ENCODE measurements at regions not wholly inside any gene's neighbourhood (a gene's known extent, or its start where the extent isn't known, plus 50 kb on each side); places are given as distances from the start of the nearest gene placed in this dataset.

GRCh38 chr1:3981261-3981660 lies 81.2 kb upstream of the C1orf174 start:
- Histone ChIP-seq H3K4me3 (ENCODE audit: insufficient read depth, low read length) (no peak overlapping the region), H3K4me2 (ENCODE audit: insufficient read depth, low read length) (no peak overlapping the region), H3K9me3 (ENCODE audit: low read depth, low read length) (no peaks in the 10 kb centered on the region), H4K20me1 (ENCODE audit: insufficient read depth, low read length) (no peaks in the 10 kb centered on the region), H3K27me3 (ENCODE audit: insufficient read depth, low read length) (no peaks in the 10 kb centered on the region), H3K4me1 (ENCODE audit: insufficient read depth, low read length) (no peaks in the 10 kb centered on the region), H2AFZ (ENCODE audit: low read length) (no peak overlapping the region), H3K27ac (ENCODE audit: low read depth, low read length) (no peak overlapping the region), H3K36me3 (ENCODE audit: insufficient read depth, low read length) (no peaks in the 10 kb centered on the region), H3K79me2 (ENCODE audit: insufficient read depth, low read length) (no peaks in the 10 kb centered on the region)
- no peak for TF ChIP-seq CTCF (IDR thresholded peaks at IDR 0.05; ENCODE audit: extremely low read depth, low read depth, low read length)
- no peak for DNase-seq (ENCODE audit: insufficient read length, low spot score, missing footprints)

- Histone ChIP-seq H3K79me2 (ENCODE audit: insufficient read depth, low read length) (no peaks in the 10 kb centered on the region), H3K4me2 (ENCODE audit: insufficient read depth, low read length) (no peak overlapping the region), H3K27ac (ENCODE audit: low read depth, low read length) (no peak overlapping the region), H3K9me3 (ENCODE audit: low read depth, low read length) (no peaks in the 10 kb centered on the region), H3K27me3 (ENCODE audit: insufficient read depth, low read length) (no peaks in the 10 kb centered on the region), H3K4me3 (ENCODE audit: insufficient read depth, low read length) (no peak overlapping the region), H3K4me1 (ENCODE audit: insufficient read depth, low read length) (no peaks in the 10 kb centered on the region), H4K20me1 (ENCODE audit: insufficient read depth, low read length) (no peaks in the 10 kb centered on the region), H3K36me3 (ENCODE audit: insufficient read depth, low read length) (no peaks in the 10 kb centered on the region), H2AFZ (ENCODE audit: low read length) (no peak overlapping the region)
- no peak for TF ChIP-seq CTCF (IDR thresholded peaks at IDR 0.05; ENCODE audit: extremely low read depth, low read depth, low read length)
- no peak for DNase-seq (ENCODE audit: insufficient read length, low spot score, missing footprints)
Measured at GRCh38 chr1:3981746-3982505, 81.9 kb upstream of the C1orf174 start.

DNA sequence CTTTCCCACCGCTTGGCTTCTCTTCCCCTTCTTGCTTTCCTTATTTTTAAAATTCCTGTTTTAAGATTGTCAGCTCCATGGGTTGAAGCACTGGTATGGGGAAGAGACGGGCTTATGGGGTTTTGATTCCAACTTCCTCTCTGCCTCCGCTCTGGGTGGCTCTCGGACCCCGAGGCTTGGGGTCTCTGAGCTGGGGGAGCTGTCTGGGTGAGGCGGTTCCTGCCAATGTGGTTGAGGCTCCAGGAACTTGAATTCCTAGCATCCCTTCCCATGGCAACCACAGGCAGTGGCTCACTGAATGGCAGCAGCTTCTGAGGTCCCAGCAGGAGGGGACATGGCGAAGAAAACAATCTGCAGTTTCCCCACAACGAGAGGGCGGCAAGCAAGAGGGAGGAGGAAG lies 83.1 kb upstream of the C1orf174 start:
- no peaks in the 10 kb centered on the region for H4K20me1 ChIP-seq (ENCODE audit: insufficient read depth, low read length)
- H3K27ac ChIP-seq (ENCODE audit: low read depth, low read length), result no peak overlapping the region
- no peaks in the 10 kb centered on the region for H3K4me1 ChIP-seq (ENCODE audit: insufficient read depth, low read length)
- no peaks in the 10 kb centered on the region for H3K36me3 ChIP-seq (ENCODE audit: insufficient read depth, low read length)
- no peak overlapping the region for H3K4me3 ChIP-seq (ENCODE audit: insufficient read depth, low read length)
- H3K9me3 ChIP-seq (ENCODE audit: low read depth, low read length), result no peaks in the 10 kb centered on the region
- DNase-seq (ENCODE audit: insufficient read length, low spot score, missing footprints), result no peak
- H2AFZ ChIP-seq (ENCODE audit: low read length), result no peak overlapping the region
- TF ChIP-seq CTCF (IDR thresholded peaks at IDR 0.05; ENCODE audit: extremely low read depth, low read depth, low read length), result no peak
- H3K79me2 ChIP-seq (ENCODE audit: insufficient read depth, low read length), result no peaks in the 10 kb centered on the region
- no peak overlapping the region for H3K4me2 ChIP-seq (ENCODE audit: insufficient read depth, low read length)
- H3K27me3 ChIP-seq (ENCODE audit: insufficient read depth, low read length), result no peaks in the 10 kb centered on the region

GRCh38 chr1:3984586-3984985 lies 84.5 kb upstream of the C1orf174 start:
- TF ChIP-seq CTCF (IDR thresholded peaks at IDR 0.05; ENCODE audit: extremely low read depth, low read depth, low read length), result no peak

More at GRCh38 chr1:3984586-3984985, 84.5 kb upstream of the C1orf174 start:
- Histone ChIP-seq H3K4me3 (ENCODE audit: insufficient read depth, low read length) (no peak overlapping the region), H3K4me2 (ENCODE audit: insufficient read depth, low read length) (no peak overlapping the region), H3K27ac (ENCODE audit: low read depth, low read length) (no peak overlapping the region), H3K9me3 (ENCODE audit: low read depth, low read length) (no peaks in the 10 kb centered on the region), H2AFZ (ENCODE audit: low read length) (no peak overlapping the region), H3K36me3 (ENCODE audit: insufficient read depth, low read length) (no peaks in the 10 kb centered on the region), H3K4me1 (ENCODE audit: insufficient read depth, low read length) (no peaks in the 10 kb centered on the region), H3K79me2 (ENCODE audit: insufficient read depth, low read length) (no peaks in the 10 kb centered on the region), H3K27me3 (ENCODE audit: insufficient read depth, low read length) (no peaks in the 10 kb centered on the region), H4K20me1 (ENCODE audit: insufficient read depth, low read length) (no peaks in the 10 kb centered on the region)
- DNase-seq (ENCODE audit: insufficient read length, low spot score, missing footprints), result no peak

All from osteoblast (primary cell).